HG03354 (cell line): ENCODE measurements at regions not wholly inside any gene's neighbourhood (a gene's known extent, or its start where the extent isn't known, plus 50 kb on each side); places are given as distances from the start of the nearest gene placed in this dataset.

Source experiments
- ATAC-seq: cut with Tn5 transposase; IDR thresholded peaks from one replicate; pipeline ENCODE4 v1.9.1; 2021; ENCODE audit warnings: mild to moderate bottlenecking; ENCODE audit not compliant: unreplicated experiment, poor library complexity, severe bottlenecking

DNA sequence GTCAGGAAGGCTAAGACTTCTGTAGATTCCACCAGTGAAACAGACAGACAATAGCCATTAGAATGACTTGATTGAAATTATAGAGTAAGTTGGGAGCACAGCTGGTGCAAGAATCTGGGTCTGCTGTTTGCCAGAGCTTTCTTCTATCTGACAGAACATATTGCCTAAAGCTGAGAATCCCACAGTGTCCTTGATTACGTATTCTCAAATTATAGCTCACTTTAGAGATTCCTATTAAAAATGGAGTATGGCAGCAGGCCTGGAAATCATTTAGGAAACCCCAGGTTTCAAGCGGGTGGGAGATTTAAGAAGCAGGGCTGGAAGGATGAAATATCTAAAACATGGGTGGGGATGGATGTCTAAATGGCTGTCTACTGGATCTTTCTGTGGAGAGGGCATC, 639.7 kb upstream of the CXADR start:
- ATAC-seq, result no peak

DNA sequence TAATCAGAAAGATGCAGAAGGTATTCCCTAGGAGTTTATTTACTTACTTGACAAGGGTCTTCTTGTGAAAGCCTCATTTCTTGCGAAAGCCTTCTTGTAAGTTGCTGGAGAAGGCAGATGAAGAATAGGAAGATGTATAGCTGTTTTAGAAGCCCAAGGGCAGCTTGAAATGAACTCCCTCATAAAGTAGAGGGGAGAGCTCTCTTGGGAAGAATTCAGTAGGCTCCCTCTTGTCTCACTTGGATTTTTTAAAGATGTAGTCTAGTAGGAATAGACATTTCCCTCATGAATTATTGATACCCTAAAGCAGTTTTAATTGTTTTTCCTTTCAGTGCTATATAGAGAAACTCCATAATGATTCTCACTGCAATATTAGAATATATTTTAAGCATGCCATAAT, 639.2 kb upstream of the CXADR start:
- ATAC-seq, result no peak

DNA sequence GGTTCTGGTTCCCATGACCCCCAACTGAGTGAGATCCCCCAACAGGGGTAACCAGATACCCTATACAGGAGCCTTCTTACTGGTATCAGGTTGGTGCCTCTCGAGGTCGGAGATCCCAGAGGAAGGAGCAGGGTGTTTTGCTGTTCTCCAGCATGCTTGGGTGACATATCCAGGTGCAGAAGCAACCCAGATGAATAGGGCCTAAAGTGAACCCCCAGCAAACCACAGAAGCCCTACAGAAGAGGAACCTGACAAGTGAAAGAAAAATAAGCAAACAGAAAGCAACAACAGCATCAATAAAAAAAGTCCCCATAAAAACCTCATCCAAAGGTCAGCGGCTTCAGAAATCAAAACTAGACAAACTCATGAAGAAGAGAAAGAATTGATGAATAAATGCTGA, 633.4 kb upstream of the CXADR start:
- ATAC-seq, result no peak

DNA sequence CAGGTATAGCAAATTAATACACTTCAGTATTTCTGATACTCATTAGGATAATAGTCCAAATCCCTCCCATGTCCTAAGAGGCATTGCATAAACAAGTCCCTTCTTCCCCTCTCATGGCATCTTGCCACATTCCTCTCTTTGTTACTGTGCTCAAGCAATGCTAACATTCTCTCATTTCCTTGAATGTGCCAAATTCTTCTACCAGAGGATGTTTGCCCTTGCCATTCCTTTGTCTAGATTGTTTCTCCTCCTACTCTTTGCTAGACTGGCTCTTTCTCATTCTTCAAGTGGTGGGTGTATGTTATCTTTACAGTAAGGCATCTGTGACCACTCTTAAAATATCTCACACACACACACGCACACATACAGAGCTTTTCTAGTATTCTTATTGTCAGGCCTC, 621.0 kb upstream of the CXADR start:
- ATAC-seq, result no peak

DNA sequence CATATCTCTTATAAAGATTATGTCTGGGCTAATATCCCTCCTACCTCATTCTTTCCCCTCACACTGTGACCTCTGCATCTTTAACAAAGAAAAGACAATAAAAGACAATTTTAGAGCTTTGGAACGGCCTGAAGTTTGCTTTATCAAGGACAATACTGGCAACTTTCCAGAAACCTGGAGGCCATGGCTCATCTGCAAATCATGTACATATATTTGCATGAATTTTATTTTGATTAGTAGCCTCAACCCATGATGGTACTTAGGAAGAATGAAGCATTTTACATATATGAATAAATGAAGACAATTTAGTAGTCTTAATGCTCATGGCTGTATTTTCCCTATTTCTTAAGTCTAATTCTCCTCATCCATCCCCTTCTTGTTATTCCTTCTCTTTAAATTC, 612.2 kb upstream of the CXADR start:
- no peak for ATAC-seq

DNA sequence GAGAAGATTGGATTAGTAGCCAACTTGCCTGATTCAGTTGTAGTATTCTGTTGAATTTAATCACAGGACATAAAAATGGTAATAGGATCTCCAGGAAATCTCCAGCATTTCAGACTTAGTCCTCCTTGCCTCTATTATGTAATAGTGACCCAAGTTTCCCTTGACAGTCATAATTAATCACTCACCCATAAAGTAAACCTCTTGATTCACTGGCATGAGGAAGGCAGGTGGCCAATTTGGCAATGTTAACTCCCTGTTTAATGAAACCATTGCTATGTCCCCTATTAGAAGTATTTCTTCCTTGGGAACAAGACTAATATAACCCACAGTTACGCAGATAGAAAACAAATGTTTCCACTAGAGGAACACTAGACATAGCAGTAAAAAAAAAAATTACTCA, 604.8 kb upstream of the CXADR start:
- no peak for ATAC-seq

DNA sequence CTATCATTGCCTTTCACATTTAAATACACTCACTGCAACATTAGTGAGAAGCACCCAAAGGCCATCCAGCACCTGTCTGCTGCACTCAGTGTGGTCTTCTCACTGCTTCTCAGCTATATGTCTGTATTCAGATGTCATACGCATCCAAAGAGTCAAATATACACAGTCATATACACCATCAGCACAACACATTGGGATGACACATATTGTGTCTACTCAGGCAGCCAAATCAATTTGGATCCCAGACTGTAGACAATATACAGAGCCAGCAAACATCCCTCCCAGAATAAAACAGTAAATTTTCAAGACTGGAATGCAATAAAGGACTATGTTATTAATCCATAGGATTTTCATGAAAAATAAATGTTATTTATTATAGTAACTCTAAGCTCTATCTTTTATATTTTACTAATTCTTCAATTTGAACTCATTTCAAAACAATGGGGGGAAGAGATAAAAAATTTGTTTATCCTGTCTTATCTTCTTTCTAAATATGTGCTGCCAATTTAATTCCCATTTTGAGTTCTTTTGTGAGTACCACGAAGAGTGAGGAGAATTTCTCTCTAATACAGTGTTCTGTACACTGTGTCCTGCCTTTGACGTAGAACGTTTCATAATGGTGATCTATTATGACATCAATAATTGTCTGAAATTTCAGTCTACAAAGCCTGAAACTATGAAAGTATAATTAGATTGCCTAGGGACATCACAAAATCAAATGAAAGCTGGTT, 602.2 kb upstream of the CXADR start:
- ATAC-seq, result no peak

DNA sequence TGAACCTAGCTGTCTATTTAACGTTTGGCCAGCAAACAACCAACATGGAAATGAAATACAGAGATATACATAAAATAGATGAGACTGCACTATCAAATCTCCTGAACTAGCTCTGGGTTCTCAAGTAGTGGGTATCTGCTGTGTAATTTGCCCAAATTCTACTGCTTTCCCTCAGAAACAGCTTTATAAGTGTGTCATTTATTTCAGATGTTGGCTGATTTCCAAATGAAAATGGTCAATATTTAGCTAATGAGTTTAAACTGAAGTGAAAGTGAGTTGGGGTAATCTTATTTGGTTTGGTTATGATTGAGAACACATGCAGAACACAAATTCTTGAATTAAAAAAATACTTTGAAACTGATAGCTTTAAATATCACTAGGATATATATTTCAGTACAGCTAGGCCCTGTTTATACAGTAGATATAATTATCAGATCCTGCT, 601.7 kb upstream of the CXADR start:
- no peak for ATAC-seq

DNA sequence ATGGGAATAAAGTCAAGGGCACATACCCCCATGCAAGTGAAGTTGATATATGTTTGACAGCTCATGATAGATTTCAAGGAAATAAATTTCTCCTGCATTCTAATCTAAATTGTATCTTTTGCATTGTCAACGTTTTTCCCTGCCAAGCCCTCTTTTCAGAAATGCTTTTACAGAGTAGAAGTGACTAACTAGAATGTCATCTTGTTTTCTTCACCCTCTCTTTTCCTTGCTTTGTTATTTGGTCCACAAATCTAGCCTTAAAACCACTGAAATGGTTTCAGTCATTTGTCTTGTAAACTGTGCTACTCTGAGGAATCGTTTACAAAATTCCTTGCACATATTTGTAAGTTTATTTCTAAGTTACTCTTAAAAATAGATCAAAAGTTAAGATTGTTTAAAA, 600.8 kb upstream of the CXADR start:
- no peak for ATAC-seq

DNA sequence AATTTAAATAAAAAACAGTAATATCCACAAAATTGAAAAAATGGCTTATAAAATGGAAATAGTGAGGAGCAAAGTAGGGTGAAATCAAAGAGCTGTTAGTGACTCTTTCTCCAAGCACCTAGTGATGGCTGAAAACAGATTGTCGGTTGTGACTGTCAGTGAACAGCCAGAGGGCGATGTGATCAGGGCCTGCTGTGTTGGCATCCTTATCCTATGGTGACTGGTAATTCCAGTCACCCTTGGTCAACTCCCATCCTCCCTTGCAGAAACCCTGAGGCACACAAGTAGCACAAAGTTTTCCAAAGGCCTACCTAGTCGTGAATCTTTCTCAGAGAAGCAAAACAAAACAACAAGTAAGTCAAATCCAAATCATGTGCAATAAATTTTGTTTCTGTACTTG, 599.8 kb upstream of the CXADR start:
- no peak for ATAC-seq

DNA sequence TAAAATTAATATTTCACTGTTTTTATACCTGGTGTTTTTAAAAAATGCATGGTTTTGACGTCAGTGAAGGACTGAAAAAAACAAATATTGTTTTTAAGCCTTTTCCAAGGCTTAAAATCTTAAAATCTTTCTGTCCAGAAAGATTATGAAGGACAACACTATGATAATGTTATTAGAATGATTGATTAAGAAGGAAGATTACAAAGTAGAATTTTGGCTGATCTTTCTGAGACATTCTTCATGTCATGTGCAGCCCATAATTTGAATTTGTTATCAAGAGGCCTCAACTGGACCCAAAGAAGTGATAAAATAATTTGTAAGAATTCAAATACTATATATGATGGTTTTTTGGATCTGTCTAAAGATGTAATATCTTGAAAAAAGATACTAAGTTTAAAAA, 584.4 kb upstream of the CXADR start:
- no peak for ATAC-seq

DNA sequence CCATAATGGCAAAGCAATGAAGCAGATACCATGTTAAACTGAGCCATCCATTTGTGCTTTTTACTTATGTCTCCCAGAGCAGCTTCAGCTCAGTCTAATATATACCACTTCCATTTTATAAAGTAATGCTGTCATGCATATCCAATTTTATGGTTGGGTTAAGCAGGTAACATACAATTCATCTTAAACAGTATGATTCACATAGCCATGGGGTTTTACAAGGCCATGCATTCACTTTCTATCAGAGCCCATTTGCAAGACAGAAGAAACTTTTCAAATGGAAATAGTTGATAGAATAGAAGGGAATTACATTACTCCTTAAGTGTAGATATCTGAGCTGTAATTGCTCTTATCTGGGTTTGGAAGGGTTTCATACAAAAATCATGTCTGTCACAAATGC, 580.5 kb upstream of the CXADR start:
- no peak for ATAC-seq

DNA sequence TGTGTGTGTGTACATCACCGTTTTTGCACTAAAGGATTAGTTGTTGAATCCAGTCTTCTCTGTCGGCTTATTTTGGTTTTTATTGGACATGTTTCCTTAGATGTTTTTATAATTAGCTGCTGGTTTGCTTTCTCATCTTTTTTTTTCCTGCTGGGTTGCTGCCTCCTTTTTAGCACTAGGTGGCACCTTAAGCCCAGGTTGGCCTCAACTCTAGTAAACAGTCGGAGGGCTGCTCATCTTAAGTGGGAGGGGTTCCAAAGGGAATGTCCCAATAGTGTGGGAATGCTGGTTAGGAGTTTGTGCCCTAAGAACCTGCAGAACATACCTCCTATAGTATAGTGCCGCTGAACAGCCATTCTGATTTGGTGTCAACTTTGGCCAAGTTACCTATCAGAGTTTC, 570.1 kb upstream of the CXADR start:
- no peak for ATAC-seq

DNA sequence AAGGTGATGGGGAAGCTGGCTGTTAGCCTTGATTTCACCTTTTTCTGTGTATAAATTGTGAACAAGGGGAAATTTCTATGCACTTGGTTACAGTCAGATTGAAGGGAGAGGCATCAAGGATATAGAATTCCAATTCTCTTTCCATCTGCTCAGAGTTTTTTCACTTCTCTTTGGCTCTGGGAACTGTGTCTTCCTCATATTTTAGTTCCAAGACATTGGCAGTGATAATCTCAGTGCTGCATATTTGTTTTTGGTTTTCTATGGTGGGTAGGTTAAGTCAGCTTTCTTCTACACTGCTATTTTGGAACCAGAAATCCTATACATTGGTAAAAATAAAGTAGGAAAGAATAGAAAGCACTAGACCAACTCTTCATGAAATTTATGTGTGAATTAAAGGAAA, 569.6 kb upstream of the CXADR start:
- ATAC-seq, result no peak

DNA sequence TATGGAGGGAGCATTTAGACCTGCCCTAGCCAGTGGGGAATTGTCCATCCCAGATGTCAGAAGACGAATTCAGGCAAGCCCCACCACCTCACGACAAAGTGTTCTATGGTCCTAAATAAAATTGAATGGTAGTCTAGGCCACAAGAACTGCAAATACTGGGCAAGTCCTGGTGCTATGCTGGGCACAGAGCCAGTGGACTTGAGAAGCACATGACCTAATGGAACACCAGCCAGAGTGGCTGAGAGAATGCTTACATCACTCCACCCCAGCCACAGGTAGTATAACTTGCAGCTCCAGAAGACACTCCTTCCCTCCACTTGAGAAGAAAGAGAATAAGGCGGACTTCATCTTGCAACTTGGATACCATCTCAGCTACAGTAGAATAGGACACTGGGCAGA, 567.3 kb upstream of the CXADR start:
- ATAC-seq, result no peak

DNA sequence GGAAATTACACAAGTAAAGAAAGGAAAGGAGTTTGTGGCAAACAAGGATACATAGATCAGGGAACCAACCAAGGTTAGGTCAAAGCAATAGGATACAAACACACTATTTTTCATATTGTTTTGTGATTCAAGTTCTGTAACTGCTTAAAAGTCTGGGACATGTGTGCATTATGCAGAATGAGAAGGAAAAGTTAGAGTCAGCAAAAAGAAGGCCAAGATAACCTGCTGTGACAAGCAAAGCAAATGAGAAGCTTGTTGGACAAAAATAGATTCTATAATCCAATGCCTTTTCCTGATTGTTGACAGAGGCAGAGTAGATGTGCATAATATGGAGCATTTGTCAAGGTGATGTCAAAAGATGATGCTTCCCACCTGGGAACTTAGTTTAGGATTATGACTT, 556.0 kb upstream of the CXADR start:
- no peak for ATAC-seq

DNA sequence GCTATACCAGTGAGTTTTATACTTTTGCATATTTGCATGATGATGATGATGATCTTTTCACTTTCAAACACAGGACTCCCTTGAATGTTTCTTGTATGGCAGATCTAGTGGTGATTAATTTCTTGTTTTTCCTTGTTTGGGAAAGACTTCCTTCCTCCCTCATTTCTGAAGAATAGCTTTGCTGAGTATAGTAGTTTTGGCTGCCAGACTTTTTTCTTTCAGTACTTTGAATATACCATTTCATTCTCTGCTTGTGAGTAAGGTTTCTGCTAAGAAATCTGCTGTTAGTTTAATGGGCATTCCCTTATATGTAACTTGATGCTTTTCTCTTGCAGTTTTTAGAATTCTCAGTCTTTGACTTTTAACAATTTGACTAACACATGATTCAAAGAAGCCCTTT, 547.4 kb upstream of the CXADR start:
- ATAC-seq, result no peak

DNA sequence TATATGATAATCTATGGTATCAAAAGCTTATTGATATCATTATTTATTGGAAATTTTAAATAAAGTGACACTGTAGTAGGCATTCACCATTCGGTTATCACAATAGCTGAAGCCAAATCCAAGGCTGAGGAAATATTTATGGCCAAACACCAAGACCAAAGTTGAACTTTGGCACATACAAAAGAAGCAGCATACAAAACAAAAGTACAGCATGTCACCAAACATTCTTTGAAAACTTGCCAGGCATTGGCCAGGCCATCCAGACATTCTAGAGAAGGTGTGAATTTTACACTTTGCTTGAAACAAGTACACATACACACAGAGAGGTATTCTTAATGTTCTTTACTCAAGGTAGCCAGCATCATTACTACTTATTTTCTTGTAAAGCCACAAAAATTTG, 544.4 kb upstream of the CXADR start:
- ATAC-seq, result no peak

DNA sequence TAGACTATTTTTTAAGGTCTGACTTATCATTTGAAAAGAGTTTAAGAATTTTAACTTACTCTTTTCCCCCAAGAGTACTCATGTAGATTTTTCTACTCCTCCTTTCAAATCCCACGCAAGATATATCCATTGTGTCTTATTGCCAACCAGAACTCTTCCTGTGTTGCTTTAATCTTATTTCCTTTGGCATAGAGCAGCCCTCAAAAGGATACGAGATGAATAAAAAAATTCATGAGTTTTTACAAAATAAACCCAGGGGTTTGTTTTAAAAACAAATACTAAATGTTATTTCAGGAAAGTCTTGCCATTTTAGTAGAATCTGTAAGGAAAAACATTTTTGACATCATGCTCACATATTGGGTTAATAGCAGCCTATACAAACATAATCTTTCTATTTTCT, 543.2 kb upstream of the CXADR start:
- no peak for ATAC-seq

DNA sequence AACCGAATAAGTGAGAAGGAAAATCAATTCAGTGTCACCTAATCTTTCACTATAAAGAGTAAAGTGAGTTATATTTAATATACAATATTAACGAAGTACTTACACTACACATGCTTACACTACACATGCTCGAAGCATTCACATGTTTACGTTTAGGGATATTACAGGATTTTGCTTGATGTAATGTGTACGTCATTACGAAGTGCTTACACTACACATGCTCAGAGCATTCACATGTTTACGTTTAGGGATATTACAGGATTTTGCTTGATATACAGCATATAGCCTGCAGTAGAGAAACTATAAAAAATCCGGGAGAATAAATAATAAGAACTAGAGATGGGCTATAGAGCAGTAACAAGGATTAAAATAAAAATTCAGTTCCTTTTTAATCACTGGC, 538.8 kb upstream of the CXADR start:
- no peak for ATAC-seq

DNA sequence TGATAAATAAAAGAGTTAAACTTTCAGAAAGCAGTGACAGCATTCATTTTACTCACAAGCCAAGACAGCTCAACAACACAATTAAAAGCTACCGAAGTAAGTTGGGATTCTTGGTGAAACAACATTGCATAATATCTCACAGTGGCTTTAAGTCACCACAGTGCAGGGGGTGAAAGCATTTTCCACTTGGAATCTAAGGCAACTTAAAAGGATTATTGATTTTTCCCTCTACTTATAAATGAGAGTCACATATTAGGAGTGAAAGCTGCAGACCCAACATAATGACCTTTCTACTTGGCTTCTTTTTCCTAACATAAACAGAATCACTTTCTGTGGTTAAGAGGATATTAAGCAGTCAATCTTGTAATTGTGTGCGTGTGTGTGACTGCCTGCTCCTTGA, 536.6 kb upstream of the CXADR start:
- no peak for ATAC-seq

DNA sequence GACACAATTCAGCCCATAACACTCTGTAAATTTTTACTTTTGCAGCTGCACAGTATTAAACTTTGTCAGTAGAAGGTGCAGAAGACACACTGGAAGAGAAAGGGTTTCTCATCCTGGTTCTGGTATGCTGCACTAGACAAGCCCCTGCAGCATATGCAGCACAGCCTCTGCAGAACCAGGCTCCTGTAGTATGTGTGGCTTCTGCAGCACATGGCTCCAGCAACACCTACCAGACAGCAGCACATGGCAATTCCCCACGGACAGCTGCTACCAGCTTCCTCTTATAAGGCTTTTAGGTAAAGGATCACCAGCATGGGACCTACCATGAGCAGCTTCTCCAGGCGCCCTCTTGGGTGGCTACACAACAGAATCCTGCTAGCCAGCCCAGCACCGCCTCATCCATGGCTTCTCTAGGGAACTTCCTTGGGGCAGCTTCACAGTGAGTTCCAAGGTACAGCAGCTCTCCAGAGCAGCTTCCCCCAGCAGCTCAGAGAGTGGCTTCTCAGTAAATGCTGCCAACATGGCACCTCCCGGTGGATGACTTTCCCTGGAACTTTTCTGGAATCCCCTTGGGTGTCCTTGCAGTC, 534.4 kb upstream of the CXADR start:
- no peak for ATAC-seq
